SH-SY5Y (cell line): ENCODE measurements at regions not wholly inside any gene's neighbourhood (a gene's known extent, or its start where the extent isn't known, plus 50 kb on each side); places are given as distances from the start of the nearest gene placed in this dataset.

Experiments
- GATA2 ChIP-seq: IDR thresholded peaks from 2 replicates; pipeline ENCODE4 v1.6.1; 2011; ENCODE audit warnings: mild to moderate bottlenecking, low read depth, low read length
- GATA3 ChIP-seq: IDR thresholded peaks from 2 replicates; pipeline ENCODE4 v1.6.1; 2011; ENCODE audit warnings: low read depth, mild to moderate bottlenecking, low read length, moderate library complexity

GRCh38 chr9:110072597-110073355 lies 135.2 kb downstream of the C9orf152 start:
- TF ChIP-seq GATA3: no peak
- TF ChIP-seq GATA2: no peak
